ENCODE measurements at regions not wholly inside any gene's neighbourhood (a gene's known extent, or its start where the extent isn't known, plus 50 kb on each side); places are given as distances from the start of the nearest gene placed in this dataset.

DNA sequence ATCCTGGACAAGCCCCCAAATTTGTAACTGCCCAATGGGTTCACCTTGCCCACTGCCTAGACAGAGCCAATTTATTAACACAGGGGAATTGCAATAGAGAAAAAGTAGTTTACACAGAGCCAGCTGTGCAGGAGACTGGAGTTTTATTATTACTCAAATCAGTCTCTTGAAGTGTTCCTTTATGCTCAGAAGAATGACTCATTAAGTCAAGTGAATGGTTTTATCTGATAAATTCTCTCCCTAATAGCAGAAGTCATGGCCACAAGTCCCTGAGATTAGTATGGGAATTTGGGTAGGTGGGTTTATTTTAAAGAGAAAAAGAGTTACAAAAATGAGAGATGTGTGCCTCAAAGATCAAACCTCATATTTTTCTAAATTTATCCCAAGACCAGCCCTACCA, 122.8 kb upstream of the NUDT4 start:
- no peak for DNase-seq (ENCODE audit: low read depth, low spot score)
- POLR2A ChIA-PET, result no interaction called here
- no peak overlapping the region for H3K4me3 ChIP-seq (ENCODE audit: low read depth, low read length)
- CTCF ChIA-PET, result no interaction called here
- TF ChIP-seq, protein P1, sequence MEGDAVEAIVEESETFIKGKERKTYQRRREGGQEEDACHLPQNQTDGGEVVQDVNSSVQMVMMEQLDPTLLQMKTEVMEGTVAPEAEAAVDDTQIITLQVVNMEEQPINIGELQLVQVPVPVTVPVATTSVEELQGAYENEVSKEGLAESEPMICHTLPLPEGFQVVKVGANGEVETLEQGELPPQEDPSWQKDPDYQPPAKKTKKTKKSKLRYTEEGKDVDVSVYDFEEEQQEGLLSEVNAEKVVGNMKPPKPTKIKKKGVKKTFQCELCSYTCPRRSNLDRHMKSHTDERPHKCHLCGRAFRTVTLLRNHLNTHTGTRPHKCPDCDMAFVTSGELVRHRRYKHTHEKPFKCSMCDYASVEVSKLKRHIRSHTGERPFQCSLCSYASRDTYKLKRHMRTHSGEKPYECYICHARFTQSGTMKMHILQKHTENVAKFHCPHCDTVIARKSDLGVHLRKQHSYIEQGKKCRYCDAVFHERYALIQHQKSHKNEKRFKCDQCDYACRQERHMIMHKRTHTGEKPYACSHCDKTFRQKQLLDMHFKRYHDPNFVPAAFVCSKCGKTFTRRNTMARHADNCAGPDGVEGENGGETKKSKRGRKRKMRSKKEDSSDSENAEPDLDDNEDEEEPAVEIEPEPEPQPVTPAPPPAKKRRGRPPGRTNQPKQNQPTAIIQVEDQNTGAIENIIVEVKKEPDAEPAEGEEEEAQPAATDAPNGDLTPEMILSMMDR (IDR thresholded peaks at IDR 0.05; ENCODE audit: insufficient read depth, low read length, missing control alignments), result no peak

DNA sequence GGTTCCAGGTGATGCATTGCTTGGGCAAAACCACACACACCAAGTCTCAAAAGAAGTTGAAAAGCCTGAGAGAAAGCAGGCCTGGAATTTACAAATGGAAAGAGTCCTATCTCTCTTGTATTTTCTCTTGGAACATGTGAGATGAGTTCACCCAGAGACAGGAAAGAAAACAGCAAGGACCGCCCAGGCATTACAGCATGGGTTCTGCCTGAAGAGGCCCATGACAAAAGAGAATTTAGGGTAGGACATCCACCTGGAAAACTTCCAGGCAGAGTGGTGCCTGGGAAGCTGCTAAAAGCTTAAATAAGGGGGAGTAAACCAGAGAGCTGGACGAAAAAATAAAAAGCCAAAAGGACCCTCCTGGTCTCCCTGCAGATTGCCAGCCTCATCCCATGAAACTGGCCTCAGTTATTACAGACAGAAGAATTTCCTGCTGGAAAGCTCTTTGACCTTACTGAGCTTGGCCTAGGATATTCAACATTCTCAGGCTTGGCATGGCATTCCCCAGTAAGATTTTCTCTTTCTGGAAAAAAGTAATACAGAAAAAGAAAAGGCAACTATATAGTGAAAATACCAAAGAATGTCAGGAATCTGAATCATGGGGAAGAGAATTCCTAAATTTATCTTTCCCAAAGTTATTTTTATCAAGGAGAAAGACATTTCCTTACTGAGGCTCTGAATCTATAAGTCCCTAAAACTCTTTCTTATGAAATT, 121.3 kb upstream of the NUDT4 start:
- TF ChIP-seq, protein P1 (IDR thresholded peaks at IDR 0.05; ENCODE audit: insufficient read depth, low read length, missing control alignments), result no peak
- no peak overlapping the region for H3K4me3 ChIP-seq (ENCODE audit: low read depth, low read length)
- POLR2A ChIA-PET, result no interaction called here
- CTCF ChIA-PET, result no interaction called here
- no peak for DNase-seq (ENCODE audit: low read depth, low spot score)

DNA sequence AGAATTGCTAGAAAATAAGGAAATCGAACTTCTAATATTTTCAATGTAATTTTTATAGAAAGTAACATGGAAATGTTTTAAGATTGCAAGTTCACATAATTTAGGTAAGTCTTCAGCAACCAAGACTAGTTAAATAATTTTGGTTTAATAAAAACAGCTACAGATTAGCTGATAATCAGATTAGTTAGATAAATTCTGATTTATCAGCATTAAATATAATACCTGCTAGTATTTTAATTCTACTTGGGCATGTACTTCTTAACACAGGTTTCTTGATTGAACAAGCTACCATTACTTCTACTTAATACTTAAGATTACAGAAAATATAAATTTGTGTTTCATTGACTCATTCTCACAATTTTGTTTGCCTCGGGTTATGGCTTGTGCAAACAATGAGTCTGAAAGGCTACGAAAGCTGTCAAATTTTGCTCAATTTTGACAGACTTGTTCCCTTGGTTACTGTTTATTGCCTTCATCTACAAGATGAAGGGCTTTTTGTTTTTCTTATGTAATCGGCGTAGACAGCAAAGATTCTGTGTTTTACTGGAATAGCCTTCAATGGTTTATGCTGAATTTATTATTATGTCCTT, 116.1 kb upstream of the NUDT4 start:
- TF ChIP-seq, protein P1 (IDR thresholded peaks at IDR 0.05; ENCODE audit: insufficient read depth, low read length, missing control alignments), result no peak
- no peak for DNase-seq (ENCODE audit: low read depth, low spot score)
- ChIA-PET POLR2A (no interaction called here), CTCF (interaction anchor here (1.0 to 1.3 kb wide), 2 partner anchors 14 to 273 kb away, joined by 3 to 4 read pairs; no protein-coding TSS in a partner anchor)
- no peak overlapping the region for H3K4me3 ChIP-seq (ENCODE audit: low read depth, low read length)

DNA sequence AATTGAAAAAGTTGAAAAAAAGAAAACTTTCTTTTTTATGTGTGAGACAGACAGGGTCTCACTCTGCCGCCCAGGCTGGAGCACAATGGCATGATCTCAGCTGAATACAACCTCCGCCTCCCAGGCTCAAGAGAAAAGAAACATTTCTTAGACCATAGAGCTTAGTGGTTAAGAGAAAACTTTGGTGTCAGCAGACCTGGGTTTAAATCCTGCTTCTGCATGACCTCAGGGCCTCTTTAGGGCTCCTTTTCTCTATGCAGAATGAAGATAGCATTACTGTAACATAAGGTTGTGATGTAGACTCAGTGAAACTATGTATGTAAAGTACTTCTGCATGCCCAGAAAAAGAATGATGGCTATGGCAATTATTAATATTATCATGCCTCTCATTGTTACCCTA, 104.7 kb upstream of the NUDT4 start:
- DNase-seq (ENCODE audit: low read depth, low spot score), result no peak
- ChIA-PET POLR2A (no interaction called here), CTCF (no interaction called here)
- H3K4me3 ChIP-seq (ENCODE audit: low read depth, low read length), result no peak overlapping the region
- TF ChIP-seq, protein P1 (IDR thresholded peaks at IDR 0.05; ENCODE audit: insufficient read depth, low read length, missing control alignments), result no peak

DNA sequence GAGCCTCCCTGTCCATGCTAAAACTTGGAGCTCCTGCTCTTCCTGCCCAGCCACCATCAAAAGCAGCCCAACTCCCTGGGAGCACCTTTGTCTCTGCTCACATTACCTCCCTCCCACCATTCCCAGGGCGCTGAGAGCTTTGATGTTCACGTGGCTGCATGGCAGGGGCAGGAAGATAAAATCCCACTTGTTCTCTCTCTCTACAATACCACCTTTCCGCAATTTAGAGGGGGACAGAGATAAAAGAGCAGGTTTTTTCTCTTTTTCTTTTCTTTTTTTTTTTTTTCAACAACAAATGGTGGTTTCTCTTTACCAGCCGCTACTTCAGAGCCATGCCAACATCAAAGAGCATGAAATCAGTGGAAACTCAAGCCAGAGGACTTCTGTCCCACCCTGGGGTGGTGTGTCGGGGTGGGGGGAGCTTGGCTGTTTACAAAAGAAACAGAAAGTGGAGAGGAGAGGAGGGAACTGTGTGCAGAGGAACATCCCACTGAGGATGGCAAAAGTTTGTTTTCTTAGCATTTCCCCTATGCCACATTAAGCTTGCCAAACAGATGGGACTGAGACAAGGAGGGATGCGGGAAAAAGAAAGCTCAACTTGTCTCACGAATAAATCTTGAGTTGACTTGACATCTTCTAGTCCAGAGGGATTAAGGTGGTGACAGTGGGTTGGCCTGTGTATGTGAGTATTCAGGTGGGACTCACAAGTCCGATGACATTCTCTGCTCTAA, 103.7 kb upstream of the NUDT4 start:
- ChIA-PET CTCF (interaction anchor here (0.9 kb wide), 1 partner anchor 14 kb away, joined by 3 read pairs; no protein-coding TSS in a partner anchor), POLR2A (no interaction called here)
- H3K4me3 ChIP-seq (ENCODE audit: low read depth, low read length), result no peak overlapping the region
- DNase-seq (ENCODE audit: low read depth, low spot score), result no peak
- TF ChIP-seq, protein P1 (IDR thresholded peaks at IDR 0.05; ENCODE audit: insufficient read depth, low read length, missing control alignments), result no peak

DNA sequence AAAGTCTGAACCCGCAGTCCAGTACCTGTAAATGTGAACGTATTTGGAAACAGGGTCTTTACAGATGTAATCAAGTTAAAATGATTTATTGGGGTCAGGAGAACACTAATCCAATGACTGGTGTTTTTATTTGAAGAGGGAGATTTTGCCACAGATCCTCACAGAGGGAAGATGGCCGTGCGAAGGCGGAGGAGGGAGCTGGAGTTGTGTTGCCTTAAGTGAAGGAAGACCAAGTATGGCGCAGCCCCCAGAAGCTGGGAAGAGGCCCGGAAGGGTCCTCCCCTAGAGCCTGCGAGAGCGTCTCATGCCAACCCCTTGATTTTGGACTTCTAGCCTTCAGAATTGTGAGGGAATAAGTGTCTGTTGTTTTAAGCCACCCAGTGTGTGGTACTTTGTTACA, 102.8 kb upstream of the NUDT4 start:
- no peak for DNase-seq (ENCODE audit: low read depth, low spot score)
- ChIA-PET POLR2A (no interaction called here), CTCF (no interaction called here)
- H3K4me3 ChIP-seq (ENCODE audit: low read depth, low read length), result no peak overlapping the region
- TF ChIP-seq, protein P1 (IDR thresholded peaks at IDR 0.05; ENCODE audit: insufficient read depth, low read length, missing control alignments), result no peak

Measured in AG04449 (cell line).